ENCODE measurements at regions not wholly inside any gene's neighbourhood (a gene's known extent, or its start where the extent isn't known, plus 50 kb on each side); places are given as distances from the start of the nearest gene placed in this dataset.

- no peak for TF ChIP-seq CTCF (optimal IDR thresholded peaks at IDR 0.05 in 1 of 3, IDR thresholded peaks at IDR 0.05 in 1 of 3, conservative IDR thresholded peaks at IDR 0.05 in 1 of 3; ENCODE audit: extremely low read depth in 1 of 3, insufficient read depth in 2 of 3, low read length in 3 of 3)
- no peak for TF ChIP-seq EZH2 (IDR thresholded peaks at IDR 0.05; ENCODE audit: low read length)
These were observed 252.0 kb upstream of the DIAPH2 start for GRCh38 chrX:96432647-96433046.

Data from keratinocyte (primary cell).